Fibroblast of mammary gland (primary cell): ENCODE measurements at regions not wholly inside any gene's neighbourhood (a gene's known extent, or its start where the extent isn't known, plus 50 kb on each side); places are given as distances from the start of the nearest gene placed in this dataset.

Experiments used
- DNase-seq: peaks from one replicate; pipeline ENCODE4 v3.0.0-alpha.2; 2010; ENCODE audit warnings: low read depth
- H3K4me3 ChIP-seq: 2 replicates; pipeline ENCODE4 v1.5.1; 2011; ENCODE audit warnings: low read depth, mild to moderate bottlenecking, low read length, moderate library complexity; ENCODE audit not compliant: control insufficient read depth
- TF ChIP-seq, protein P1 (sequence below): conservative IDR thresholded peaks from 2 replicates; pipeline ENCODE4 v1.5.1; 2011; ENCODE audit warnings: low read depth, low read length, inconsistent platforms; ENCODE audit not compliant: control insufficient read depth, insufficient read depth

DNA sequence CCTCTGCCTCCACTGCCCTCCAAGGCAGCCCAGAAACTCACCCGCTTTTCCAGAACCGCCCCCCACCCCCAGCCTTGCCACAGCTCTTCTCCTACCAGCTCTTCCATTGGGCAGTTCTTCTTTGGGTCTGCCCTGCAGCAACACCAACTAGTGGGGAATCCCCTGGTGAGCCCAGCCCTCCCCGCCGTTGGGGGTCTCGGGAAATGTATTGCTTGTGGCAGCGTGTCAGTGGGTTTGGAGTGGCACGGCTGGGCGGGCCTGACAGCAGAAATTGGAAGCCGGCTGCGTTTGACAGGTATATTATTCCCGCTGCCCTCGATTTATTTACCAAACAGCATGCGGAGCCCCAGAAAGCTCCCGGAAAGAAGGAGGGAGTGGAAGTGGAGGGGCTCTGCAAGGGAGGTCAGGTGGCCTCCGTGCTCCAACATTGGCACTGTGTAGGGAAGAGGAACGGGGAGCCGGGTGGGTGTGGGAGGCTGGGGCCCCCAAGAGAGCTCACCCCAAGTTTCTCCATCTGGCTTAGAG lies 65.2 kb upstream of the NECTIN1 start:
- no peak overlapping the region for H3K4me3 ChIP-seq
- no peak for DNase-seq
- TF ChIP-seq, protein P1, sequence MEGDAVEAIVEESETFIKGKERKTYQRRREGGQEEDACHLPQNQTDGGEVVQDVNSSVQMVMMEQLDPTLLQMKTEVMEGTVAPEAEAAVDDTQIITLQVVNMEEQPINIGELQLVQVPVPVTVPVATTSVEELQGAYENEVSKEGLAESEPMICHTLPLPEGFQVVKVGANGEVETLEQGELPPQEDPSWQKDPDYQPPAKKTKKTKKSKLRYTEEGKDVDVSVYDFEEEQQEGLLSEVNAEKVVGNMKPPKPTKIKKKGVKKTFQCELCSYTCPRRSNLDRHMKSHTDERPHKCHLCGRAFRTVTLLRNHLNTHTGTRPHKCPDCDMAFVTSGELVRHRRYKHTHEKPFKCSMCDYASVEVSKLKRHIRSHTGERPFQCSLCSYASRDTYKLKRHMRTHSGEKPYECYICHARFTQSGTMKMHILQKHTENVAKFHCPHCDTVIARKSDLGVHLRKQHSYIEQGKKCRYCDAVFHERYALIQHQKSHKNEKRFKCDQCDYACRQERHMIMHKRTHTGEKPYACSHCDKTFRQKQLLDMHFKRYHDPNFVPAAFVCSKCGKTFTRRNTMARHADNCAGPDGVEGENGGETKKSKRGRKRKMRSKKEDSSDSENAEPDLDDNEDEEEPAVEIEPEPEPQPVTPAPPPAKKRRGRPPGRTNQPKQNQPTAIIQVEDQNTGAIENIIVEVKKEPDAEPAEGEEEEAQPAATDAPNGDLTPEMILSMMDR = no peak

DNA sequence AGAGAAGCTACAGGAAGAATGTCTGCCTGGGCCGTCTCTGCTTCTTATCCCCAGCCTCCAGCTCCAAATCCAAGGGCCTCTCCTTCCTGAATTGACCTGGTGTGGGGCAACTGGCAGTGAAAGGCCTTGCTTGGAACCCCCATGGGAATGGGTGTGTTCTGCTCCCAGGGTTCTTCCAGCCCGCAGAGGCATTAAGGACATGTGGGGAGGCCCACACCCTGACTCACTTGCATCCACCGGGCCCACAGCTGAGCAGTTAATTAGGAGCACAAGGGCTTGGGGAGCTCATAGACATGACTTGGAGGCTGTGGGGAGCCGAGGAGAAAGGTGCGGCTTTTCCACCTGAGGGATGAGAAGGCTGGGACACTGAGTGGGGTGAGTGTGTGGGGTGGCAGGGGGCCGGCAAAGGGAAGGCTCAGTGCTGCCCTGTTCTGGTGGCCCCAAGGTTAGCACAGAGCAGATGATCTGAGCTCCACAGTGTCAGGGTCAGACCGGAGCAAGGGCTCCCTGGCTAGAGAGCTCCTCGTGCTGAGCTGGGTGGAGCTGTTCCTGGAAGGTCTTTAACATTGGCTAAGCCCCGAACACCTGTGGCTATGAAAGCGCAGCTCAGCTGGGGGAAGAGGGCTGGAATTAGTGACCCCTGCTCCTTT lies 64.5 kb upstream of the NECTIN1 start:
- peak; percentile 94 for DNase-seq
- no peak overlapping the region for H3K4me3 ChIP-seq
- TF ChIP-seq, protein P1 = no peak

DNA sequence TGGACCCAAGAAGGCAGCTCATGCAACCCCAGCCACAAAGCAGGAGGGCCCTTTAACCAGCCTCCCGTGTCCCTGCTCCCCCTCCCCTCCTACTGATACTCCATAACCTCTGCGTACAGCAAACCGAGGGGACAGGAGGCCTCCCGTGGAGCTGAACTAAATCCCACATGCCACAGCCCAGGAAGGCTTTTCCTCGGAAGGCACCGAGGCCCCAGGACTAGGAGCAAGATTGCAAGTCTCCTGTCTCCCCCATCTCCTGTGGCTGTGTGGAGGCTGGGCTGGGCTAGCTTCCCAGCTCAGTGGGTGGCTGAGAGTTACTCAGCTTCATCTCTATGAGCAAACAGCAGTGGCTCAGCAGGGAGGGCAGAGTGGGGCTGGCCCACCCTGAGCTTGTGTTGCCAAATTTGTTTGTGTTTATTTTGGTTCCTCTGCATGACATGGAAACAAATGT lies 62.7 kb upstream of the NECTIN1 start:
- DNase-seq = peak; percentile 84
- TF ChIP-seq, protein P1 = no peak
- H3K4me3 ChIP-seq = no peak overlapping the region

DNA sequence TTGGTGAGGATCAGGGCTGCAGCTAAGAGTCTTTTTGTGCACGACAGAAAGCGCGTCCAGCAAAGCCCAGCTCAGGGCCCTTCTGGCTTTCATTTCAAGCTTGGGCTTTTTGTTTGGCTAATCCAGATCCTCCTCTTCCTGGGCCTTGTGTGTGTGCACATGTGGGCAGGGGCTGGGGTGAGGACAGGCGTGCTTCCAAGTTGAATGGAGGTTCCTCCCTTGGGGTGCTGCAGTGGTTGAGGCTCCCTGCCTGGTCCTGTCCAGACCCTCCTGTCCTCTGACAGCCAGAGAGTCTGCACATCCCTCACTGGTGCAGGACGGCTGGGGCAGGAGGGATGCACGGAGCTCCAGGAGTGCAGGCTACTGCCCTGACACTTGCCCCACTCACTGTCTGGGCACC lies 62.0 kb upstream of the NECTIN1 start:
- TF ChIP-seq, protein P1 = no peak
- DNase-seq = no peak
- H3K4me3 ChIP-seq = no peak overlapping the region

DNA sequence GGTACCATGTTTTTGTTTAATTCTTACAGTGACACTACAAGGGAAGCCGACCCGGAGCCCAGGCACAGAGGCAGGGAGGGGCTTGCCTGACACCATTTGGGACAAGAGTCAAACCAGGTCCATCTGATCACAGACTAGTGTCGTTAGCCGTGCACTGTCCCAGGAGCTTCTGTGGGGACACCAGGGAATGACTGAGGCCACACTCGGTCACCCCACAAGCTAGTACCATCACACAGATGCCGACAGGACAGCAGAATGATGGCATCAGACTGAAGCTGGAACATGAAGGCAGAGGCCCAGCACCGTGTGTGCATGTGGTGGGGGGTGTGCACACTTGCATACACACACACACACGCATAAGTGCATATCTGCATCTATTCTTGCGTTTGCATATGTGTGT lies 61.5 kb upstream of the NECTIN1 start:
- H3K4me3 ChIP-seq = no peak overlapping the region
- TF ChIP-seq, protein P1 = no peak
- DNase-seq = no peak

DNA sequence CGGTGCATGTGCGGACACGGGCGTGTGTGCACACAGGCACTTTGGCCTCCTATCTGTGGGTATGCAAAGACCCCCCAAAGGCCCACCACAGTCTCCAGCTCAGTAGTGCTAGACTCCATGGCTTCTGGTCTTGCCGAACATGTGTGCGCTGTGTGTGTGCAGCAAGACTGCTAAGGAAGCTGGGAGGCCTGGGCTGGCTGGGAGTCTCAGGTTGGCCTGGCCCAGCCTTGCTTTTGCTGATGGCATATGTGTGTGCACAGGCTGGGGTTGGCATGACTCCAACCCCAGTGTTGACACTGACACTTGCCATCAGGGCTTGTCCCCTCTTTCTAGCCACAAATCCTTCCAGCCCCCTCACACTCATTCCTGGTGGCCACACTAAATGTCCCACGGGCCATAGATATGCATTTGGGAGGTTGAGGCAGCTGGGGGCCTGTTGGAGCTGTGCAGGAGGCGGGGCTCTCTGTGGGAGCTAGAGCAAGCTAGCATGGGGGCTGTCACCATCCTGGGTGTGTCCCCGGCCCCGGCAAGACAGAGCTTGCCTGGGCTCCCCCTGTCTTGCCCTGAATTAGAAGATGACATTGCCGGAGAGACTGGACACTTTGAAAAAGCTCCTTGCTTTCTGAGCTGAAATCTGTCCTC lies 60.9 kb upstream of the NECTIN1 start:
- DNase-seq = no peak
- TF ChIP-seq, protein P1 = no peak
- no peak overlapping the region for H3K4me3 ChIP-seq
